ENCODE measurements at regions not wholly inside any gene's neighbourhood (a gene's known extent, or its start where the extent isn't known, plus 50 kb on each side); places are given as distances from the start of the nearest gene placed in this dataset.

GRCh38 chr10:4481192-4481591 lies 344.8 kb upstream of the AKR1E2 start:
- DNase-seq (no peak), ATAC-seq (replicated peaks) (peak in 1 of 2 donors; percentile 41)
- peaks cover 5% of the 10 kb centered on the region in 2 donors for H3K9me3 Mint-ChIP-seq
- H3K27me3 Mint-ChIP-seq: no peaks in the 10 kb centered on the region
- no peak overlapping the region for H3K27ac Mint-ChIP-seq
- peaks cover under 1 to 11% of the 10 kb centered on the region in 2 donors for H3K4me1 Mint-ChIP-seq
- no peak overlapping the region for H3K4me3 Mint-ChIP-seq
- H3K36me3 Mint-ChIP-seq: peaks cover 0 to 3% of the 10 kb centered on the region in 2 donors

GRCh38 chr10:4479342-4479741 lies 346.7 kb upstream of the AKR1E2 start:
- H3K4me1 Mint-ChIP-seq: peaks cover 0 to 11% of the 10 kb centered on the region in 2 donors
- H3K36me3 Mint-ChIP-seq: peaks cover 0 to 3% of the 10 kb centered on the region in 2 donors
- DNase-seq: no peak
- H3K27me3 Mint-ChIP-seq: no peaks in the 10 kb centered on the region
- H3K4me3 Mint-ChIP-seq: no peak overlapping the region
- no peak overlapping the region for H3K27ac Mint-ChIP-seq
- no peak for ATAC-seq (replicated peaks)
- H3K9me3 Mint-ChIP-seq: peaks cover 5% of the 10 kb centered on the region in 2 donors

- no peak for DNase-seq
- peaks cover 0 to 11% of the 10 kb centered on the region in 2 donors for H3K4me1 Mint-ChIP-seq
- H3K27me3 Mint-ChIP-seq: no peaks in the 10 kb centered on the region
- H3K27ac Mint-ChIP-seq: no peak overlapping the region
- no peak overlapping the region for H3K4me3 Mint-ChIP-seq
- peaks cover 5% of the 10 kb centered on the region in 2 donors for H3K9me3 Mint-ChIP-seq
- peaks cover 0 to 3% of the 10 kb centered on the region in 2 donors for H3K36me3 Mint-ChIP-seq
- no peak for ATAC-seq (replicated peaks)
Measured at GRCh38 chr10:4477664-4478063, 348.3 kb upstream of the AKR1E2 start.

- ATAC-seq (replicated peaks) (no peak), DNase-seq (no peak)
- Mint-ChIP-seq H3K4me1 (peaks cover 0 to under 1% of the 10 kb centered on the region in 2 donors), H3K27ac (no peak overlapping the region), H3K9me3 (peaks cover 5% of the 10 kb centered on the region in 2 donors), H3K36me3 (peaks cover 0 to 3% of the 10 kb centered on the region in 2 donors), H3K27me3 (no peaks in the 10 kb centered on the region), H3K4me3 (no peak overlapping the region)
Measured at GRCh38 chr10:4475827-4476490, 350.0 kb upstream of the AKR1E2 start.

- Mint-ChIP-seq H3K9me3 (peaks cover 5% of the 10 kb centered on the region in 2 donors), H3K36me3 (peaks cover 0 to 3% of the 10 kb centered on the region in 2 donors), H3K4me1 (no peaks in the 10 kb centered on the region), H3K4me3 (no peak overlapping the region), H3K27me3 (no peaks in the 10 kb centered on the region), H3K27ac (no peak overlapping the region)
- no peak for DNase-seq
- ATAC-seq (replicated peaks): no peak
Measured at GRCh38 chr10:4474829-4475228, 351.2 kb upstream of the AKR1E2 start.

- H3K27me3 Mint-ChIP-seq: no peaks in the 10 kb centered on the region
Measured at GRCh38 chr10:4473977-4474376, 352.0 kb upstream of the AKR1E2 start.

GRCh38 chr10:4472190-4472904 lies 353.7 kb upstream of the AKR1E2 start:
- Mint-ChIP-seq H3K4me1 (no peaks in the 10 kb centered on the region), H3K27me3 (peaks cover 0 to 2% of the 10 kb centered on the region in 2 donors), H3K4me3 (no peak overlapping the region), H3K9me3 (no peaks in the 10 kb centered on the region), H3K27ac (no peak overlapping the region), H3K36me3 (no peaks in the 10 kb centered on the region)
- no peak for ATAC-seq (replicated peaks)
- no peak for DNase-seq

More at GRCh38 chr10:4473977-4474376, 352.0 kb upstream of the AKR1E2 start:
- H3K27ac Mint-ChIP-seq: no peak overlapping the region
- no peaks in the 10 kb centered on the region for H3K4me1 Mint-ChIP-seq
- no peak overlapping the region for H3K4me3 Mint-ChIP-seq
- no peaks in the 10 kb centered on the region for H3K36me3 Mint-ChIP-seq
- no peak for ATAC-seq (replicated peaks)
- H3K9me3 Mint-ChIP-seq: no peaks in the 10 kb centered on the region
- DNase-seq: no peak

GRCh38 chr10:4470231-4470835 lies 355.7 kb upstream of the AKR1E2 start:
- ATAC-seq (replicated peaks) (no peak), DNase-seq (no peak)
- no peaks in the 10 kb centered on the region for H3K36me3 Mint-ChIP-seq
- H3K27ac Mint-ChIP-seq: no peak overlapping the region
- no peaks in the 10 kb centered on the region for H3K4me1 Mint-ChIP-seq
- no peaks in the 10 kb centered on the region for H3K9me3 Mint-ChIP-seq
- no peak overlapping the region for H3K4me3 Mint-ChIP-seq
- peaks cover 0 to 6% of the 10 kb centered on the region in 2 donors for H3K27me3 Mint-ChIP-seq

- no peak overlapping the region for H3K4me3 Mint-ChIP-seq
- peaks cover 0 to 6% of the 10 kb centered on the region in 2 donors for H3K27me3 Mint-ChIP-seq
- H3K4me1 Mint-ChIP-seq: no peaks in the 10 kb centered on the region
- H3K9me3 Mint-ChIP-seq: peaks cover 0 to 4% of the 10 kb centered on the region in 2 donors
- DNase-seq: no peak
- H3K36me3 Mint-ChIP-seq: no peaks in the 10 kb centered on the region
- no peak for ATAC-seq (replicated peaks)
- H3K27ac Mint-ChIP-seq: no peak overlapping the region
Measured at GRCh38 chr10:4467481-4467880, 358.5 kb upstream of the AKR1E2 start.

GRCh38 chr10:4460267-4460666 lies 365.7 kb upstream of the AKR1E2 start:
- Mint-ChIP-seq H3K4me3 (no peak overlapping the region), H3K36me3 (no peaks in the 10 kb centered on the region), H3K4me1 (no peaks in the 10 kb centered on the region), H3K27ac (no peak overlapping the region), H3K27me3 (peaks cover 0 to 4% of the 10 kb centered on the region in 2 donors), H3K9me3 (peaks cover 0 to 4% of the 10 kb centered on the region in 2 donors)
- ATAC-seq (replicated peaks) (no peak), DNase-seq (no peak)

- no peak for DNase-seq
- H3K9me3 Mint-ChIP-seq: peaks cover 0 to 4% of the 10 kb centered on the region in 2 donors
- H3K4me1 Mint-ChIP-seq: no peaks in the 10 kb centered on the region
- ATAC-seq (replicated peaks): no peak
- H3K36me3 Mint-ChIP-seq: no peaks in the 10 kb centered on the region
- peaks cover 0 to 4% of the 10 kb centered on the region in 2 donors for H3K27me3 Mint-ChIP-seq
- H3K4me3 Mint-ChIP-seq: no peak overlapping the region
- H3K27ac Mint-ChIP-seq: no peak overlapping the region
Measured at GRCh38 chr10:4459531-4459930, 366.5 kb upstream of the AKR1E2 start.

GRCh38 chr10:4457597-4457996 lies 368.4 kb upstream of the AKR1E2 start:
- DNase-seq (no peak), ATAC-seq (replicated peaks) (no peak)
- Mint-ChIP-seq H3K9me3 (peaks cover 0 to 2% of the 10 kb centered on the region in 2 donors), H3K4me3 (no peak overlapping the region), H3K36me3 (no peaks in the 10 kb centered on the region), H3K4me1 (peaks cover 0 to 11% of the 10 kb centered on the region in 2 donors), H3K27me3 (peaks cover 4 to 6% of the 10 kb centered on the region in 2 donors), H3K27ac (no peak overlapping the region)

- peaks cover 0 to 2% of the 10 kb centered on the region in 2 donors for H3K9me3 Mint-ChIP-seq
- ATAC-seq (replicated peaks): no peak
- H3K4me1 Mint-ChIP-seq: peaks cover 0 to 11% of the 10 kb centered on the region in 2 donors
- no peaks in the 10 kb centered on the region for H3K36me3 Mint-ChIP-seq
- no peak overlapping the region for H3K4me3 Mint-ChIP-seq
- DNase-seq: no peak
- peaks cover 4 to 6% of the 10 kb centered on the region in 2 donors for H3K27me3 Mint-ChIP-seq
- H3K27ac Mint-ChIP-seq: no peak overlapping the region
Measured at GRCh38 chr10:4456776-4457175, 369.2 kb upstream of the AKR1E2 start.

GRCh38 chr10:4456279-4456678 lies 369.7 kb upstream of the AKR1E2 start:
- Mint-ChIP-seq H3K4me3 (no peak overlapping the region), H3K36me3 (no peaks in the 10 kb centered on the region), H3K4me1 (peaks cover 1 to 14% of the 10 kb centered on the region in 2 donors), H3K27ac (no peak overlapping the region), H3K27me3 (peaks cover 4 to 6% of the 10 kb centered on the region in 2 donors), H3K9me3 (peaks cover 0 to 2% of the 10 kb centered on the region in 2 donors)
- ATAC-seq (replicated peaks) (no peak), DNase-seq (no peak)
